OCI-LY7 (cell line): ENCODE measurements at regions not wholly inside any gene's neighbourhood (a gene's known extent, or its start where the extent isn't known, plus 50 kb on each side); places are given as distances from the start of the nearest gene placed in this dataset.
"Not testable (repeated sequence)": the region's sequence is repeated elsewhere in the genome, so short reads cannot be mapped to it uniquely, and the experiment has no call there.

Experiments used
- BruUV-seq: library from RNA; stranded (reverse); fragments of 400-500 nt; replicated peaks from 2 replicates; lab custom pipeline; 2021; lab: Mats Ljungman, UMichigan
- CTCF ChIA-PET: fragments of 300-600 bp; sonication (Branson Sonifier 250); formaldehyde crosslinking; loops from one replicate; lab custom pipeline; 2022; ENCODE audit warnings: antibody characterized with exemption; ENCODE audit not compliant: unreplicated experiment; lab: Charles Lee
- POLR2A ChIA-PET: fragments of 300-600 bp; sonication (Branson Sonifier 250); formaldehyde crosslinking; loops from one replicate; lab custom pipeline; 2022; ENCODE audit warnings: antibody characterized with exemption; lab: Charles Lee
- DNase-seq: peaks from one replicate; pipeline ENCODE4 v3.0.0-alpha.2; 2015; ENCODE audit warnings: low spot score
- H2AFZ ChIP-seq: fragments of 200-600 bp; sonication (generic), shearing (Covaris generic); 2 replicates; pipeline ENCODE4 v1.6.1; 2014; ENCODE audit warnings: mild to moderate bottlenecking, antibody characterized with exemption, low read length, moderate library complexity
- H3K27ac ChIP-seq: fragments of 200-600 bp; sonication (generic); 2 replicates; pipeline ENCODE4 v1.5.1; 2014; ENCODE audit warnings: mixed run types, low read depth, mild to moderate bottlenecking, moderate library complexity, low read length, inconsistent platforms; ENCODE audit not compliant: poor library complexity, severe bottlenecking
- H3K36me3 ChIP-seq: fragments of 200-600 bp; sonication (generic); 2 replicates; pipeline ENCODE4 v1.6.1; 2014; ENCODE audit warnings: mild to moderate bottlenecking, antibody characterized with exemption, low read length, moderate library complexity, mixed read lengths; ENCODE audit not compliant: insufficient read depth
- H3K4me1 ChIP-seq: fragments of 200-600 bp; sonication (generic); 2 replicates; pipeline ENCODE4 v1.5.1; 2014; ENCODE audit warnings: mild to moderate bottlenecking, low read length; ENCODE audit not compliant: insufficient read depth, poor library complexity, severe bottlenecking
- H3K4me2 ChIP-seq: fragments of 200-600 bp; sonication (generic); 2 replicates; pipeline ENCODE4 v1.6.1; 2014; ENCODE audit warnings: mild to moderate bottlenecking, low read length
- H3K4me3 ChIP-seq: fragments of 200-600 bp; sonication (generic); 2 replicates; pipeline ENCODE4 v1.5.1; 2014; ENCODE audit warnings: mild to moderate bottlenecking, low read depth, low read length; ENCODE audit not compliant: poor library complexity, severe bottlenecking
- H3K79me2 ChIP-seq: fragments of 200-600 bp; sonication (generic); 2 replicates; pipeline ENCODE4 v1.6.1; 2016; ENCODE audit warnings: low read depth, mild to moderate bottlenecking, low read length, moderate library complexity, mixed read lengths; ENCODE audit not compliant: insufficient read depth
- H3K9me2 ChIP-seq: fragments of 200-600 bp; sonication (generic); 2 replicates; pipeline ENCODE4 v1.6.1; 2016; ENCODE audit warnings: mild to moderate bottlenecking, low read length, mixed read lengths; ENCODE audit not compliant: insufficient read depth
- H3K9me3 ChIP-seq: fragments of 200-600 bp; sonication (generic); 2 replicates; pipeline ENCODE4 v1.6.1; 2014; ENCODE audit warnings: mild to moderate bottlenecking, mixed run types, low read length, mixed read lengths
- H4K20me1 ChIP-seq: fragments of 200-600 bp; sonication (generic); 2 replicates; pipeline ENCODE4 v1.6.1; 2014; ENCODE audit warnings: mild to moderate bottlenecking, antibody characterized with exemption, low read length, moderate library complexity, mixed read lengths; ENCODE audit not compliant: insufficient read depth
- EZH2phosphoT487 ChIP-seq: fragments of 200-600 bp; sonication (generic); IDR thresholded peaks from 2 replicates; pipeline ENCODE4 v1.6.1; 2018; ENCODE audit warnings: low read depth, borderline replicate concordance, mild to moderate bottlenecking, mixed run types, antibody characterized with exemption, low read length, moderate library complexity, mixed read lengths
- intact Hi-C: fragments of 100-400 bp; cut with micrococcal nuclease; formaldehyde crosslinking; loops from one replicate; pipeline ENCODE4 v1.10.0; 2022; ENCODE audit not compliant: unreplicated experiment
- TF ChIP-seq, protein P1 (sequence below): fragments of 200-600 bp; sonication (generic); conservative IDR thresholded peaks from 2 replicates; pipeline ENCODE4 v1.5.1; 2014; ENCODE audit warnings: mild to moderate bottlenecking, antibody characterized with exemption, low read length, moderate library complexity, mixed read lengths

DNA sequence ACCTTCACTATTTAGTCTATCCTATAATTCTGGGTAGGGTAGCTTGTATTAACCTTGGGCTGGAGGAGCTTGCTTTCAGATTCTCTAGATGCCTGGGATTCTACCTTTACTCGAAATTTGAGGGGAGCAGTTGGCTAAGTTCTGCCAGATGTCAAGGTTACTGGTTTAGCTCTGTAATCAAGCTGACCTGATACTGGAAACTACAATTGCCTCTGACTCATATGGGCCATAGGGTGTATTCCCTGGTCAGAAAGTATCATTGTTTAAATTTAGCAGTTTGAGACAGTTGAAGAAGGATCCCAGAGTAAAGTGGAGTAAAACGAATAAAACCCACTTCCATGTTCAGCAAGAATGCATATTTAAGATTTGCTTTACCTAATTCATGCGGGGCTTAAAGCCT lies 337.6 kb downstream of the SPIN4 start:
- Histone ChIP-seq H3K79me2 (no peaks in the 10 kb centered on the region), H3K9me3 (no peaks in the 10 kb centered on the region), H3K4me3 (no peak overlapping the region), H3K36me3 (no peaks in the 10 kb centered on the region), H2AFZ (no peak overlapping the region), H3K27ac (no peak overlapping the region), H3K4me2 (no peak overlapping the region), H3K9me2 (no peaks in the 10 kb centered on the region), H3K4me1 (no peaks in the 10 kb centered on the region), H4K20me1 (no peaks in the 10 kb centered on the region)
- intact Hi-C loops: no loop called here
- ChIA-PET POLR2A (no interaction called here), CTCF (no interaction called here)
- TF ChIP-seq, protein P1, sequence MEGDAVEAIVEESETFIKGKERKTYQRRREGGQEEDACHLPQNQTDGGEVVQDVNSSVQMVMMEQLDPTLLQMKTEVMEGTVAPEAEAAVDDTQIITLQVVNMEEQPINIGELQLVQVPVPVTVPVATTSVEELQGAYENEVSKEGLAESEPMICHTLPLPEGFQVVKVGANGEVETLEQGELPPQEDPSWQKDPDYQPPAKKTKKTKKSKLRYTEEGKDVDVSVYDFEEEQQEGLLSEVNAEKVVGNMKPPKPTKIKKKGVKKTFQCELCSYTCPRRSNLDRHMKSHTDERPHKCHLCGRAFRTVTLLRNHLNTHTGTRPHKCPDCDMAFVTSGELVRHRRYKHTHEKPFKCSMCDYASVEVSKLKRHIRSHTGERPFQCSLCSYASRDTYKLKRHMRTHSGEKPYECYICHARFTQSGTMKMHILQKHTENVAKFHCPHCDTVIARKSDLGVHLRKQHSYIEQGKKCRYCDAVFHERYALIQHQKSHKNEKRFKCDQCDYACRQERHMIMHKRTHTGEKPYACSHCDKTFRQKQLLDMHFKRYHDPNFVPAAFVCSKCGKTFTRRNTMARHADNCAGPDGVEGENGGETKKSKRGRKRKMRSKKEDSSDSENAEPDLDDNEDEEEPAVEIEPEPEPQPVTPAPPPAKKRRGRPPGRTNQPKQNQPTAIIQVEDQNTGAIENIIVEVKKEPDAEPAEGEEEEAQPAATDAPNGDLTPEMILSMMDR: no peak
- TF ChIP-seq EZH2phosphoT487: no peak
- no TSS peak for BruUV-seq
- no peak for DNase-seq

DNA sequence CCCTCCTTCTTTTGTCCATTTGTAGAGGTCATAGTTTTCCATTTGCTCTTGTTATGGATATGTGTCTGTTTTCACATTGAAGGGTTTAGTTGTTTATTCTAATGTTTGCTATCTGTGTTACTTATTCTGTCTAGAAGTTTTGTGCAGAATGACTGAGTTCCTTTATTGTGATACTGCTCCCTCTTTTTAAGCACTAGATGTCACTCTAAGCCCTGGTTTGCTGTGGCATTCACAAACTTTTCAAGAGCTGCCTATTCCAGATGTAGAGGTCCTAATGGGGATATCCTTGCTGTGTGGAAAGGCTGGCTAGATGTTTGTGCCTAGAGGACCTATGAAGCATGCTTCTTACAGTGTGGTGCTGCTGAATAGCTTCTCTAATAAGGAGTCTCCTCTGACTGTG lies 338.6 kb downstream of the SPIN4 start:
- Histone ChIP-seq H3K27ac (no peak overlapping the region), H3K36me3 (no peaks in the 10 kb centered on the region), H3K4me3 (no peak overlapping the region), H4K20me1 (no peaks in the 10 kb centered on the region), H2AFZ (no peak overlapping the region), H3K4me1 (no peaks in the 10 kb centered on the region), H3K4me2 (no peak overlapping the region), H3K79me2 (no peaks in the 10 kb centered on the region), H3K9me3 (no peaks in the 10 kb centered on the region), H3K9me2 (no peaks in the 10 kb centered on the region)
- BruUV-seq: no TSS peak
- CTCF ChIA-PET: no interaction called here
- POLR2A ChIA-PET: no interaction called here
- DNase-seq: no peak
- no peak for TF ChIP-seq EZH2phosphoT487
- TF ChIP-seq, protein P1: no peak
- intact Hi-C loops: no loop called here

DNA sequence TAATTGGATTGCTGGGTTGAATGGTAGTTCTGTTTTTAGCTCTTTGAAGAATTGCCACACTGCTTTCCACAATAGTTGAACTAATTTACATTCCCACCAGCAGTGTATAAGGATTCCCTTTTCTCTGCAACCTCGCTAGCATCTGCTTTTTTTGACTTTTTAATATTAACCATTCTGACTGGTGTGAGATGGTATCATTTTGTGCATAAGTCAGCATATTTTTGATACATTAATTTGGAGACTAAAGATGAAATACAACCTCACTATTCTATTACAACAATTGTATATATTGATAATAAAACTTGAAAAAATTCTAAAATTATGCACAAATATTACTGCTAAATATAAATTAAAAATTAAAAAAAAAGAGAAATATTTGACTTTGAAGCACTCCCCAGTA lies 350.9 kb downstream of the SPIN4 start:
- CTCF ChIA-PET: not testable (repeated sequence)

More for the DNA sequence above, 350.9 kb downstream of the SPIN4 start:
- H3K9me3 ChIP-seq, intact Hi-C loops, H3K4me3 ChIP-seq, POLR2A ChIA-PET, BruUV-seq, H3K4me2 ChIP-seq, H3K9me2 ChIP-seq, H3K27ac ChIP-seq, H3K79me2 ChIP-seq, H4K20me1 ChIP-seq, DNase-seq, H3K4me1 ChIP-seq, H2AFZ ChIP-seq, H3K36me3 ChIP-seq: not testable (repeated sequence)
